CD4-positive, alpha-beta T cell (primary cell): ENCODE measurements at regions not wholly inside any gene's neighbourhood (a gene's known extent, or its start where the extent isn't known, plus 50 kb on each side); places are given as distances from the start of the nearest gene placed in this dataset.

Experiments used
- ATAC-seq: fragments of 200-7000 bp; cut with Tn5 transposase; one replicate; pipeline ENCODE4 v1.10.0; 2022; ENCODE audit warnings: mild to moderate bottlenecking; ENCODE audit not compliant: poor library complexity
- CTCF ChIA-PET: fragments of 350-600 bp; sonication (Branson Sonifier 250); formaldehyde crosslinking; loops from one replicate; lab custom pipeline; 2021; ENCODE audit warnings: antibody characterized with exemption, inconsistent platforms; lab: Charles Lee
- POLR2A ChIA-PET: fragments of 350-600 bp; sonication (Branson Sonifier 250); formaldehyde crosslinking; loops from one replicate; lab custom pipeline; 2021; ENCODE audit warnings: antibody characterized with exemption, inconsistent platforms; lab: Charles Lee
- DNase-seq, 14 experiments: peaks; one replicate each; pipeline ENCODE4 v3.0.0-alpha.2; 2013 to 2020; ENCODE audit warnings: mixed read lengths in 2 of 14
- H3K27ac ChIP-seq, 2 donors: one replicate each; pipeline versions ENCODE4 v1.5.1 to v1.7.0; 2013; ENCODE audit warnings: low read length in 2 of 2, low read depth in 1 of 2, mild to moderate bottlenecking in 1 of 2
- H3K27me3 ChIP-seq, 2 experiments: 1 replicate in 1 of 2; 2 replicates in 1 of 2; pipeline versions ENCODE4 v1.6.1 to v1.7.0; 2013; ENCODE audit warnings: low read length in 2 of 2, control low read depth in 1 of 2, mild to moderate bottlenecking in 1 of 2, moderate library complexity in 1 of 2; ENCODE audit not compliant: insufficient read depth in 2 of 2, control insufficient read depth in 1 of 2
- H3K36me3 ChIP-seq: one replicate; pipeline ENCODE4 v1.6.1; 2013; ENCODE audit warnings: low read length, control low read depth; ENCODE audit not compliant: insufficient read depth
- H3K4me1 ChIP-seq: one replicate; pipeline ENCODE4 v1.6.1; 2013; ENCODE audit warnings: low read length, control low read depth; ENCODE audit not compliant: insufficient read depth
- H3K4me3 ChIP-seq: one replicate; pipeline ENCODE4 v1.5.1; 2013; ENCODE audit warnings: mild to moderate bottlenecking, low read length, moderate library complexity
- H3K9me3 ChIP-seq, 2 experiments: 1 replicate in 1 of 2; 2 replicates in 1 of 2; pipeline versions ENCODE4 v1.6.1 to v1.7.0; 2013; ENCODE audit warnings: low read length in 2 of 2, mild to moderate bottlenecking in 2 of 2, control low read depth in 1 of 2, moderate library complexity in 1 of 2; ENCODE audit not compliant: control insufficient read depth in 1 of 2, insufficient read depth in 1 of 2
- H3K27ac Mint-ChIP-seq: one replicate; pipeline ENCODE4 v1.8.0; 2020; ENCODE audit warnings: mixed read lengths
- H3K27me3 Mint-ChIP-seq: one replicate; pipeline ENCODE4 v1.8.0; 2021; ENCODE audit warnings: mixed read lengths
- H3K36me3 Mint-ChIP-seq: one replicate; pipeline ENCODE4 v1.8.0; 2021; ENCODE audit warnings: low read depth, mixed read lengths
- H3K4me1 Mint-ChIP-seq: one replicate; pipeline ENCODE4 v1.8.0; 2021; ENCODE audit warnings: low read depth, mixed read lengths
- H3K4me3 Mint-ChIP-seq: one replicate; pipeline ENCODE4 v1.8.0; 2020; ENCODE audit warnings: mild to moderate bottlenecking, mixed read lengths
- H3K9me3 Mint-ChIP-seq: one replicate; pipeline ENCODE4 v1.8.0; 2020; ENCODE audit warnings: mixed read lengths
- CTCF ChIP-seq: fragments of 200-600 bp; IDR thresholded peaks from one replicate; pipeline ENCODE4 v1.8.0; 2022; ENCODE audit warnings: antibody characterized with exemption, mild to moderate bottlenecking
- intact Hi-C, 2 experiments: fragments of 100-400 bp; cut with DNase I in 1 of 2; cut with micrococcal nuclease in 1 of 2; formaldehyde crosslinking; loops; one replicate each; pipeline versions ENCODE4 v1.15.1 to v1.9.0; 2023 to 2025; cut with DNase I, micrococcal nuclease

- no peak overlapping the region for H3K4me3 Mint-ChIP-seq
- H3K4me1 Mint-ChIP-seq, result no peaks in the 10 kb centered on the region
- no peak overlapping the region for H3K27ac ChIP-seq
- no peaks in the 10 kb centered on the region for H3K9me3 Mint-ChIP-seq
- no peak for TF ChIP-seq CTCF
- no peaks in the 10 kb centered on the region for H3K27me3 Mint-ChIP-seq
- no peaks in the 10 kb centered on the region for H3K4me1 ChIP-seq
- POLR2A ChIA-PET, result no interaction called here
- no peaks in the 10 kb centered on the region for H3K9me3 ChIP-seq
- H3K27ac Mint-ChIP-seq, result no peak overlapping the region
- H3K4me3 ChIP-seq, result no peak overlapping the region
- H3K36me3 Mint-ChIP-seq, result no peaks in the 10 kb centered on the region
- intact Hi-C loops, result no loop called here
- no peaks in the 10 kb centered on the region for H3K27me3 ChIP-seq
- CTCF ChIA-PET, result no interaction called here
- no peaks in the 10 kb centered on the region for H3K36me3 ChIP-seq
- DNase-seq (no peak), ATAC-seq (no peak)
These were observed 279.5 kb upstream of the AUTS2 start for GRCh38 chr7:69318794-69319193.

- DNase-seq, result no peak
- Mint-ChIP-seq H3K4me3 (no peak overlapping the region), H3K4me1 (no peaks in the 10 kb centered on the region), H3K9me3 (no peaks in the 10 kb centered on the region), H3K27ac (no peak overlapping the region), H3K27me3 (no peaks in the 10 kb centered on the region), H3K36me3 (no peaks in the 10 kb centered on the region)
- ChIA-PET CTCF (no interaction called here), POLR2A (no interaction called here)
- Histone ChIP-seq H3K36me3 (no peaks in the 10 kb centered on the region), H3K27me3 (no peaks in the 10 kb centered on the region), H3K4me3 (no peak overlapping the region), H3K4me1 (no peaks in the 10 kb centered on the region), H3K27ac (no peak overlapping the region), H3K9me3 (peaks cover 0 to 3% of the 10 kb centered on the region in 2 experiments)
- no peak for ATAC-seq
- intact Hi-C loops, result no loop called here
- TF ChIP-seq CTCF, result no peak
These were observed 269.8 kb upstream of the AUTS2 start for GRCh38 chr7:69328516-69328915.

DNA sequence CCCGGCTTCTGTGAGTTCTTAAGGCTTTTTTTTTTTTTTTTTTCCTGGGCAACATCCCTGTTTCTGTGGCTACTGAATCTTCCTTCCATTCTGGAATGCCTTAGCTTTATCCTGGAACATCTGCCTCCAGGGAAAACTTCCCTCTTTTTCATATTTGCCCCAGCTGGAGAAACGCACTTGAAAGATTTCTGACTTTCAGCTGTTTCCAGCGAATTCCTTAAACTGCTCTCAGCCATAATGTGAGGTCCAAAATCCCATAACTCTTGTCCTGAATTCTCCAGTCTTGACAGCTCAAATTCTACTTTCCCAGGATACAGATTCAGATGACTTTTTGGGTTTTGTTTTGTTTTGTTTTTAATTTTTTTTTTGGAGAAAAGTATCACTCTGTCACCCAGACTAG is 263.6 kb upstream of the AUTS2 start:
- intact Hi-C loops, result no loop called here

More for the DNA sequence above, 263.6 kb upstream of the AUTS2 start:
- Histone ChIP-seq H3K4me1 (no peaks in the 10 kb centered on the region), H3K36me3 (no peaks in the 10 kb centered on the region), H3K27ac (no peak overlapping the region), H3K27me3 (no peaks in the 10 kb centered on the region), H3K9me3 (peaks cover 0 to 14% of the 10 kb centered on the region in 2 experiments), H3K4me3 (no peak overlapping the region)
- Mint-ChIP-seq H3K27me3 (no peaks in the 10 kb centered on the region), H3K4me1 (no peaks in the 10 kb centered on the region), H3K9me3 (no peaks in the 10 kb centered on the region), H3K27ac (no peak overlapping the region), H3K36me3 (no peaks in the 10 kb centered on the region), H3K4me3 (no peak overlapping the region)
- ChIA-PET POLR2A (no interaction called here), CTCF (interaction anchor here (0.7 kb wide), 1 partner anchor 996 kb away, joined by 3 read pairs; no protein-coding TSS in a partner anchor)
- ATAC-seq, result no peak
- no peak for TF ChIP-seq CTCF
- DNase-seq, result no peak
